ENCODE measurements at regions not wholly inside any gene's neighbourhood (a gene's known extent, or its start where the extent isn't known, plus 50 kb on each side); places are given as distances from the start of the nearest gene placed in this dataset.

DNA sequence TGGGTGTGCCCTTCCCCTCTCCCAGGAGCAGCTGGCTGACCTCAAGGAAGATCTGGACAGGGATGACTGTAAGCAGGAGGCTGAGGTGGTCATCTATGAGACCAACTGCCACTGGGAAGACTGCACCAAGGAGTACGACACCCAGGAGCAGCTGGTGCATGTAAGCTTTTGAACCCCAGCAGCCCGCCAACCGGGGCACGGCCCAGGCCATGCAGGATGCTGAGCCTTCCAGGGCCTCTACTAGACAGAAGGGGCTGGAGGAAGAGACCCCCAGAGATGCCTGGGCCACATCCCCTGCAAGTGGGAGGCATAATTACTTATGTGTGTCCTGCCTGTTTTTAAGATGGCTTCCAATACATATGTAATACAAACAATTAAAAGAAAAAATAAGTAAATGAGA lies 239.3 kb downstream of the GLI2 start:
- intact Hi-C loops (cut with micrococcal nuclease) = no loop called here

GRCh38 chr2:120976501-120977307 lies 241.0 kb downstream of the GLI2 start:
- intact Hi-C loops (cut with micrococcal nuclease) = no loop called here

- intact Hi-C loops (cut with micrococcal nuclease) = no loop called here
Observed at GRCh38 chr2:120977582-120978358, 242.1 kb downstream of the GLI2 start.

DNA sequence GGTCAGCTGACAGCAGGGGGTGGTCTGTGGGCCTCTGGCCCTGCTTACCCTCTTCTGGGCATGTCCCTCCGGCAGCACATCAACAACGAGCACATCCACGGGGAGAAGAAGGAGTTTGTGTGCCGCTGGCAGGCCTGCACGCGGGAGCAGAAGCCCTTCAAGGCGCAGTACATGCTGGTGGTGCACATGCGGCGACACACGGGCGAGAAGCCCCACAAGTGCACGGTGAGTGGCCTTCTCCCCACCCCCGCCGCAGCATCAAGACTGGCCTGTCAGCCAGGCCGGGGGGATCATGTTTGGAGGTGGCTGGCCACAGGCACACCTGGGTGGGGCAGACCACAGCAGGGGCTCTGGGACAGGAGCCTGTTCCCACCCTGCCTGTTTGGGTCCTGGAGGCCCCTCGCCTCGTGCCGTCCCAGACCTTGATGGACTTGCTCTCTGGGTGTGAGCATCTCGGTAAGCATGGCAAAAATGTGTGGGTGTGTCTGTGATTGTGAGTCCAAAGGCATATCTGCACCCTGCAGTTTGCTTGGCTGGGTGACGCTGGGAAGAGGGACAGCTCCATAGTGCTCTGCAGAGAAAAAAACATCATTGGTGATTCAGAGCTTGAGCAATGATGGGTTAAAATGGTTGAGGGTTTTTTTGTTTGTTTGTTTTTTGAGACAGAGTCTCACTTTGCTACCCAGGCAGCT lies 242.8 kb downstream of the GLI2 start:
- intact Hi-C loops (cut with micrococcal nuclease) = no loop called here

DNA sequence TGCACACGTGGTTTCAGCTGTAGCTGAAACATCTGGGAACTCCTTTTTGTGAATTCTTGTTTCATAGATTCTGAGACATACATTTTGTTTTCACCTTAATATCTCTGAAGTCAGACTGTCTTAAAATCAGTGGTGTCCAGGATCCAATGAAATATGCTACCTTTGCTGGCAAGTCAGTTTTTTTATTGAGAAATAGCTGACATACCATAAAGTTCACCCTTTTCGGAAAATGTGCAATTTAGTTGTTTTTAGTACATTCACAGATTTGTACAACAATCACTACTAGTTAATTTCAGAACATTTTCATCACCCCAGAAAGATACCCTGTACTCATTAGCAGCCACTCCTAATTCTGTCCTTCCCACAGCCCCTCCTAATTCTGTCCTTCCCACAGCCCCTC lies 243.7 kb downstream of the GLI2 start:
- intact Hi-C loops (cut with micrococcal nuclease) = no loop called here

DNA sequence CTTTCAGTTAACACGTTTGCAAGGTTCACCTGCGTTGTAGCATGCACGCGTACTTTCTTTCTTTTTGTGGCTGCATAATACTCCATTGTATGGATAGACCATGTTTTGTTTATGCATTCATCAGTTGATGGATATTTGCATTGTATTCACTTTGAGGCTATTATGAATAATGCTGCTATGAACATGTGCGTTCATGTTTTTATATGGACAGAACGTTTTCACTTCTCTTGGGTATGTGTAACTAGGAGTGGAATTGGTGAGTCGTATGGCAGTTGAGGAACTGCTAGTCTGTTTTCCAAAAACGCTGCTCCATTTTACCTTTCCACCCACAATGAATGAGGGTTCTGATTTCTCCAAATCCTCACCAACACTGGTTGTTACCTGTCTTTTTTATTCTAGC lies 244.3 kb downstream of the GLI2 start:
- intact Hi-C loops (cut with micrococcal nuclease) = no loop called here

DNA sequence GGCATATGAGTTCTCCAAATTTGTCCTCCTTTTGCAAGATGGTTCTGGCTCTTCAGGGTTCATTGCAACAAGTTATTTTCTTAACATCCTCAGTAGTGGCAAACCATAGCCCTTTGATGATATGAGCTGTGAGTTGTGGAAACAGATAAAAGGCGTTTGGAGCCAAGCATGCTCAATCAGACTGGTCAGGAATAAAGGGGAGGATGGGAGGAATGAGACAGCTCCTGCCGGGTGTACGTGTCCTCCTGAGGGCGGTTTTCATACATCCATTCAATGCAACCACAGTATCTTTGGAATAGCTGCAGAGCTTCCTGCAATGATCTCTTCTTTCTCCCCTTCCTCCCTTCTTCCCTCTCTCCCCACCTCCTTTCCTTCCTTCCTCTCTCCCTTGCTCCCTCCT lies 245.8 kb downstream of the GLI2 start:
- intact Hi-C loops (cut with micrococcal nuclease) = no loop called here

DNA sequence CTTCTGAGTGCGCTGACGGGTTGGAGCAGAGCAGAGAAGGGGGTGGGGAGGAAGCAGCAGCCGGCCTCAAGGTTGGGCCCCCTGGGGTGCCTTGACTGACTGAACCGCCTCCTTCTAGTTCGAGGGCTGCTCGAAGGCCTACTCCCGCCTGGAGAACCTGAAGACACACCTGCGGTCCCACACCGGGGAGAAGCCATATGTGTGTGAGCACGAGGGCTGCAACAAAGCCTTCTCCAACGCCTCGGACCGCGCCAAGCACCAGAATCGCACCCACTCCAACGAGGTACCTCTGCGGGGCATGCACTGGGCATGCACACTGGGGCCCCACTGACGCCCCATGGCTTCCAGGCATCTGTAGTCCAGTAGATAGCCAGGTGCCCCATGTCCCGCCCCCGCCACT lies 246.9 kb downstream of the GLI2 start:
- intact Hi-C loops (cut with micrococcal nuclease) = no loop called here

DNA sequence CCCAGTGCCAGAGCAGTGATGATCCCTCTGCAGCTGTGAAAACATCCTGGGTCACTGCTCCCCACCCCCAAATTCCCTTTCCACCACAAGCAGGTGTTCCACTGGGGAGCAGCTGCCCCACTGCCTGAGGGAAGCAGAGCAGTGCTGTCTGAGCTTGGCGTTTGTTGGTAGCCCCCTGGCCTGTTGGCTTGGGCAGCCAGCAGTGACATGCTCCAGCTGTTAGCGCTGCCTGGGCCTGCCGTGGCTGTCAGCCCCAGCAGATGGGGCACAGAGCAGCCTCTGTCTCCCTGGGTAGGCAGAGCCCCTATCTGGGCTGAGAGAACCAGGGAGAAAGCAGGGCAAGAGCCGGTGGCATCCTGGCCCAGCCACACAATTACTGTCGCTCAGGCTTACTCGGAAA lies 247.7 kb downstream of the GLI2 start:
- intact Hi-C loops (cut with micrococcal nuclease) = no loop called here

GRCh38 chr2:120984046-120984445 lies 248.4 kb downstream of the GLI2 start:
- intact Hi-C loops (cut with micrococcal nuclease) = no loop called here

- intact Hi-C loops (cut with micrococcal nuclease) = no loop called here
Observed at GRCh38 chr2:120984452-120985173, 248.9 kb downstream of the GLI2 start.

- intact Hi-C loops (cut with micrococcal nuclease) = no loop called here
Observed at GRCh38 chr2:120985174-120985996, 249.7 kb downstream of the GLI2 start.

DNA sequence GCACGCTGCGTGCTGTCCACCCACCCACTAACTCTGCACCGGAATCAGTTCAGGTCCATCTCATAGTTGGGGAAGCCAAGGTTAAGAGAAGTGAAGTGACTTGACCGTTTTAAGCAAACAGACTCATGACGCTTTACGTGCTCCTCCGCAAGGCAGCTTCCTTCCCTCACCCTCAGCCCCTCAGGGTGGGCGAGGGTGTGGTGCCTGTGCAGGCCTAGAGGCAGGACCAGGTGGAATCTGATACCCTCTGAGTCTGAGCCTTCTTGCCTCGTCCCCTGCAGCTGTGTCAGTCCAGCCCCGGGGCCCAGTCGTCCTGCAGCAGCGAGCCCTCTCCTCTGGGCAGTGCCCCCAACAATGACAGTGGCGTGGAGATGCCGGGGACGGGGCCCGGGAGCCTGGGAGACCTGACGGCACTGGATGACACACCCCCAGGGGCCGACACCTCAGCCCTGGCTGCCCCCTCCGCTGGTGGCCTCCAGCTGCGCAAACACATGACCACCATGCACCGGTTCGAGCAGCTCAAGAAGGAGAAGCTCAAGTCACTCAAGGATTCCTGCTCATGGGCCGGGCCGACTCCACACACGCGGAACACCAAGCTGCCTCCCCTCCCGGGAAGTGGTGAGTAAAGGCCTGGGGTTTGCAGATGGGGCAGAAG lies 250.5 kb downstream of the GLI2 start:
- intact Hi-C loops (cut with micrococcal nuclease) = no loop called here

DNA sequence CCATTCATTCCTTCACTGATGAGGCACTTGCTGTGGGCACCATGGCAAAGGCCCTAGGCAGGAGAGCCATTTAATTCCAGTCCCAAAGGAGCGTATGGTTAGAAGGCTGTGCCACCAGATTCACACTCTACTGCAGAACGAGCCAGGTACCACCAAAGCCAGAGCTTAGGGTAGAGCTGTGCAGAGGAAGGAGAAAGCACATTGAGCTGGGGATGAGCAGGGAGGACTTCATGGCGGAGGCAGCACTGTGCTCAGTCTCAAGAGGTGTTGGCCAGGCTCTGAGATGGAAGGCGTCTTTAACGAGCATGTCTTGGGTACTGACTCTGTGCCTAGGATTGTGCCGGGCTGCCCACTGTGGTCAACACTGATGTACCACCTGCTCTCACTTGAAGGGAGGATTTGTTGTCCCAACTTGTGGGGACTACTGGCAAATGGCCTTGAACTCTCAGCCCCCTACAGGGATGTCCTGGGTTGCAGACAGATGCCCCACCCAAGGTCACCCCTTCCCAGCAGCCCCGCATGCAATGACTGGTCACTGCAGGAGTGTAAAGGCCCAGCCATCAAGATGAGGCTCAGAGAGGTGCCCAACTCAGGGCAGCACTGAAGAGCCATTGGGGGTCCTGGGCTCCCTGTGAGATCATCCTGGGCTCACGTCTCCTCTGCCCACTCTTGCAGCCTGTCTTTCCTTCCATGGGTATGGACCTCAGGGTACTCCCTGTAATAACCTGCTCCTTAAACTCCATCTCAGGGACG lies 251.4 kb downstream of the GLI2 start:
- intact Hi-C loops (cut with micrococcal nuclease) = no loop called here

- intact Hi-C loops (cut with micrococcal nuclease) = no loop called here
Observed at GRCh38 chr2:120988051-120988699, 252.5 kb downstream of the GLI2 start.

DNA sequence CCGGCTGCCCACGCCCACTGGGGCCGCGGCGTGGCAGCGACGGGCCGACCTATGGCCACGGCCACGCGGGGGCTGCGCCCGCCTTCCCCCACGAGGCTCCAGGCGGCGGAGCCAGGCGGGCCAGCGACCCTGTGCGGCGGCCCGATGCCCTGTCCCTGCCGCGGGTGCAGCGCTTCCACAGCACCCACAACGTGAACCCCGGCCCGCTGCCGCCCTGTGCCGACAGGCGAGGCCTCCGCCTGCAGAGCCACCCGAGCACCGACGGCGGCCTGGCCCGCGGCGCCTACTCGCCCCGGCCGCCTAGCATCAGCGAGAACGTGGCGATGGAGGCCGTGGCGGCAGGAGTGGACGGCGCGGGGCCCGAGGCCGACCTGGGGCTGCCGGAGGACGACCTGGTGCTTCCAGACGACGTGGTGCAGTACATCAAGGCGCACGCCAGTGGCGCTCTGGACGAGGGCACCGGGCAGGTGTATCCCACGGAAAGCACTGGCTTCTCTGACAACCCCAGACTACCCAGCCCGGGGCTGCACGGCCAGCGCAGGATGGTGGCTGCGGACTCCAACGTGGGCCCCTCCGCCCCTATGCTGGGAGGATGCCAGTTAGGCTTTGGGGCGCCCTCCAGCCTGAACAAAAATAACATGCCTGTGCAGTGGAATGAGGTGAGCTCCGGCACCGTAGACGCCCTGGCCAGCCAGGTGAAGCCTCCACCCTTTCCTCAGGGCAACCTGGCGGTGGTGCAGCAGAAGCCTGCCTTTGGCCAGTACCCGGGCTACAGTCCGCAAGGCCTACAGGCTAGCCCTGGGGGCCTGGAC lies 253.2 kb downstream of the GLI2 start:
- intact Hi-C loops (cut with micrococcal nuclease) = no loop called here

DNA sequence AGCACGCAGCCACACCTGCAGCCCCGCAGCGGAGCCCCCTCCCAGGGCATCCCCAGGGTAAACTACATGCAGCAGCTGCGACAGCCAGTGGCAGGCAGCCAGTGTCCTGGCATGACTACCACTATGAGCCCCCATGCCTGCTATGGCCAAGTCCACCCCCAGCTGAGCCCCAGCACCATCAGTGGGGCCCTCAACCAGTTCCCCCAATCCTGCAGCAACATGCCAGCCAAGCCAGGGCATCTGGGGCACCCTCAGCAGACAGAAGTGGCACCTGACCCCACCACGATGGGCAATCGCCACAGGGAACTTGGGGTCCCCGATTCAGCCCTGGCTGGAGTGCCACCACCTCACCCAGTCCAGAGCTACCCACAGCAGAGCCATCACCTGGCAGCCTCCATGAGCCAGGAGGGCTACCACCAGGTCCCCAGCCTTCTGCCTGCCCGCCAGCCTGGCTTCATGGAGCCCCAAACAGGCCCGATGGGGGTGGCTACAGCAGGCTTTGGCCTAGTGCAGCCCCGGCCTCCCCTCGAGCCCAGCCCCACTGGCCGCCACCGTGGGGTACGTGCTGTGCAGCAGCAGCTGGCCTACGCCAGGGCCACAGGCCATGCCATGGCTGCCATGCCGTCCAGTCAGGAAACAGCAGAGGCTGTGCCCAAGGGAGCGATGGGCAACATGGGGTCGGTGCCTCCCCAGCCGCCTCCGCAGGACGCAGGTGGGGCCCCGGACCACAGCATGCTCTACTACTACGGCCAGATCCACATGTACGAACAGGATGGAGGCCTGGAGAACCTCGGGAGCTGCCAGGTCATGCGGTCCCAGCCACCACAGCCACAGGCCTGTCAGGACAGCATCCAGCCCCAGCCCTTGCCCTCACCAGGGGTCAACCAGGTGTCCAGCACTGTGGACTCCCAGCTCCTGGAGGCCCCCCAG lies 254.1 kb downstream of the GLI2 start:
- intact Hi-C loops (cut with micrococcal nuclease) = no loop called here

Measured in T-helper 2 cell treated with Interferon-gamma antibody and Interleukin-4, amounts not matched to agents 100 ng/mL and 5 ng/mL, for 36 hours (primary cell).